GM19463 (cell line): ENCODE measurements at regions not wholly inside any gene's neighbourhood (a gene's known extent, or its start where the extent isn't known, plus 50 kb on each side); places are given as distances from the start of the nearest gene placed in this dataset.
A peak's percentile ranks its signal among the peaks of the same experiment; 100 is the strongest.
"Not testable (repeated sequence)": the region's sequence is repeated elsewhere in the genome, so short reads cannot be mapped to it uniquely, and the experiment has no call there.

Experiments used
- ATAC-seq: cut with Tn5 transposase; IDR thresholded peaks from one replicate; pipeline ENCODE4 v1.9.1; 2021; ENCODE audit warnings: mild to moderate bottlenecking, moderate library complexity; ENCODE audit not compliant: unreplicated experiment

- no peak for ATAC-seq
Measured at GRCh38 chr11:27244900-27245299, 118.1 kb downstream of the CCDC34 start.

- no peak for ATAC-seq
Measured at GRCh38 chr11:27242591-27242990, 120.4 kb downstream of the CCDC34 start.

- ATAC-seq, result no peak
Measured at GRCh38 chr11:27241311-27242122, 121.5 kb downstream of the CCDC34 start.

- no peak for ATAC-seq
Measured at GRCh38 chr11:27239305-27239942, 123.6 kb downstream of the CCDC34 start.

- ATAC-seq, result no peak
Measured at GRCh38 chr11:27238811-27239210, 124.2 kb downstream of the CCDC34 start.

- ATAC-seq, result no peak
Measured at GRCh38 chr11:27237643-27238042, 125.4 kb downstream of the CCDC34 start.

GRCh38 chr11:27234961-27235360 lies 128.1 kb downstream of the CCDC34 start:
- ATAC-seq, result no peak

- peak; percentile 91 for ATAC-seq
Measured at GRCh38 chr11:27234043-27234668, 128.9 kb downstream of the CCDC34 start.

GRCh38 chr11:27233654-27234042 lies 129.4 kb downstream of the CCDC34 start:
- ATAC-seq, result peak; percentile 21

GRCh38 chr11:27231530-27231929 lies 131.5 kb downstream of the CCDC34 start:
- ATAC-seq, result no peak

GRCh38 chr11:27230192-27230572 lies 132.8 kb downstream of the CCDC34 start:
- no peak for ATAC-seq

GRCh38 chr11:27229511-27230191 lies 133.4 kb downstream of the CCDC34 start:
- ATAC-seq, result no peak

GRCh38 chr11:27228906-27229290 lies 134.1 kb downstream of the CCDC34 start:
- no peak for ATAC-seq

- no peak for ATAC-seq
Measured at GRCh38 chr11:27228232-27228905, 134.6 kb downstream of the CCDC34 start.

- no peak for ATAC-seq
Measured at GRCh38 chr11:27227736-27228135, 135.3 kb downstream of the CCDC34 start.

GRCh38 chr11:27219487-27220039 lies 143.5 kb downstream of the CCDC34 start:
- not testable (repeated sequence) for ATAC-seq

GRCh38 chr11:27218421-27219038 lies 144.5 kb downstream of the CCDC34 start:
- no peak for ATAC-seq

- no peak for ATAC-seq
Measured at GRCh38 chr11:27217948-27218420, 145.0 kb downstream of the CCDC34 start.

GRCh38 chr11:27217496-27217895 lies 145.5 kb downstream of the CCDC34 start:
- ATAC-seq, result no peak
